OCI-LY1 (cell line): ENCODE measurements at regions not wholly inside any gene's neighbourhood (a gene's known extent, or its start where the extent isn't known, plus 50 kb on each side); places are given as distances from the start of the nearest gene placed in this dataset.

Experiments
- H2AFZ ChIP-seq: fragments of 200-600 bp; sonication (generic), shearing (Covaris generic); 2 replicates; pipeline ENCODE4 v1.6.0; 2014; ENCODE audit warnings: antibody characterized with exemption, mild to moderate bottlenecking, low read length
- H3F3A ChIP-seq: fragments of 200-600 bp; sonication (generic), shearing (Covaris generic); 2 replicates; pipeline ENCODE4 v1.6.0; 2014; ENCODE audit warnings: mild to moderate bottlenecking, antibody characterized with exemption, low read length, moderate library complexity; ENCODE audit not compliant: insufficient read depth
- H3K27ac ChIP-seq: fragments of 200-600 bp; sonication (generic); 2 replicates; pipeline ENCODE4 v1.5.1; 2014; ENCODE audit warnings: low read length, mixed run types, mild to moderate bottlenecking, low read depth; ENCODE audit not compliant: poor library complexity, severe bottlenecking
- H3K27me3 ChIP-seq: fragments of 200-600 bp; sonication (generic); 2 replicates; pipeline ENCODE4 v1.6.0; 2014; ENCODE audit warnings: antibody characterized with exemption, mild to moderate bottlenecking, low read length, moderate library complexity; ENCODE audit not compliant: insufficient read depth
- H3K36me3 ChIP-seq: fragments of 200-600 bp; sonication (generic); 2 replicates; pipeline ENCODE4 v1.6.1; 2014; ENCODE audit warnings: mild to moderate bottlenecking, antibody characterized with exemption, low read length, moderate library complexity, mixed read lengths; ENCODE audit not compliant: insufficient read depth
- H3K4me1 ChIP-seq: fragments of 200-600 bp; sonication (generic); 2 replicates; pipeline ENCODE4 v1.5.1; 2014; ENCODE audit warnings: mild to moderate bottlenecking, low read length, moderate library complexity; ENCODE audit not compliant: insufficient read depth, severe bottlenecking
- H3K4me2 ChIP-seq: fragments of 200-600 bp; sonication (generic), shearing (Covaris generic); 2 replicates; pipeline ENCODE4 v1.6.1; 2014; ENCODE audit warnings: low read length
- H3K4me3 ChIP-seq: fragments of 200-600 bp; sonication (generic); 2 replicates; pipeline ENCODE4 v1.5.1; 2014; ENCODE audit warnings: low read length, low read depth, mild to moderate bottlenecking, mixed read lengths; ENCODE audit not compliant: poor library complexity, severe bottlenecking
- H3K79me2 ChIP-seq: fragments of 200-600 bp; shearing (Covaris generic); 2 replicates; pipeline ENCODE4 v1.6.1; 2016; ENCODE audit warnings: mixed run types, low read length, mixed read lengths; ENCODE audit not compliant: insufficient read depth
- H3K9ac ChIP-seq: fragments of 200-600 bp; sonication (generic), shearing (Covaris generic); 2 replicates; pipeline ENCODE4 v1.6.1; 2014; ENCODE audit warnings: mild to moderate bottlenecking, low read length, mixed read lengths
- H3K9me2 ChIP-seq: fragments of 200-600 bp; sonication (generic), shearing (Covaris generic); 2 replicates; pipeline ENCODE4 v1.6.1; 2014; ENCODE audit warnings: low read depth, mild to moderate bottlenecking, low read length, mixed read lengths
- H3K9me3 ChIP-seq: fragments of 200-600 bp; shearing (Covaris generic); 2 replicates; pipeline ENCODE4 v1.6.1; 2014; ENCODE audit warnings: low read length, mixed read lengths
- H4K20me1 ChIP-seq: fragments of 200-600 bp; sonication (generic), shearing (Covaris generic); 2 replicates; pipeline ENCODE4 v1.6.0; 2016; ENCODE audit warnings: mild to moderate bottlenecking, low read length; ENCODE audit not compliant: insufficient read depth
- CTCF ChIP-seq: fragments of 200-600 bp; sonication (generic), shearing (Covaris generic); IDR thresholded peaks from 2 replicates; pipeline ENCODE4 v1.5.1; 2017; ENCODE audit warnings: mild to moderate bottlenecking, antibody characterized with exemption, low read length, moderate library complexity, mixed read lengths
- EZH2 ChIP-seq: fragments of 200-600 bp; sonication (generic), shearing (Covaris generic); IDR thresholded peaks from 2 replicates; pipeline ENCODE4 v1.8.0; 2017; ENCODE audit warnings: borderline replicate concordance, mixed run types, mild to moderate bottlenecking, antibody characterized with exemption, low read length, moderate library complexity, mixed read lengths

- no peak overlapping the region for H2AFZ ChIP-seq
- no peaks in the 10 kb centered on the region for H4K20me1 ChIP-seq
- H3K36me3 ChIP-seq, result no peaks in the 10 kb centered on the region
- no peak overlapping the region for H3K4me2 ChIP-seq
- no peaks in the 10 kb centered on the region for H3K79me2 ChIP-seq
- no peaks in the 10 kb centered on the region for H3K4me1 ChIP-seq
- no peak overlapping the region for H3K27ac ChIP-seq
- TF ChIP-seq CTCF, result no peak
- no peak for TF ChIP-seq EZH2
- H3F3A ChIP-seq, result no peaks in the 10 kb centered on the region
- H3K9ac ChIP-seq, result no peak overlapping the region
- no peaks in the 10 kb centered on the region for H3K9me3 ChIP-seq
- H3K4me3 ChIP-seq, result no peak overlapping the region
- no peaks in the 10 kb centered on the region for H3K27me3 ChIP-seq
- H3K9me2 ChIP-seq, result no peaks in the 10 kb centered on the region
Measured at GRCh38 chr12:114194956-114195355, 211.0 kb downstream of the TBX5 start.

DNA sequence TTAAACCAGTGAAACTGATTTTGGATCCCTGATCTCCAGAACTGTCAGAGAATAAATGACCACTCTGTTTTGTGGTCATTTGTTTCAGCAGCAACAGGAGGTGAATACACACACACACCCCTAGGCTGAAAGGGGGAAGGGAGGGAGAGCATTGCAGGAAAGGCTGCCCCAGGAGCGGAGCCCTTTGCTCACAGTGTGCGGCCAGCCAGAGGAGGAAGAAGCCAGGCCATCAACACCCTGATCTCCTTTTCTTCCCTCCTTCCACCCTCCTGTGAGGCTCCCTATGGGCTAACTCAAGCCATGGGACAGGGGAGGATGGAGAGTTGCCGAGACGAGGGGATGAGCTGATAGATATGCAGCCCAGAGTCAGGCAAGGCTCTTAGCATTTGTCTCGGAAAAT is 211.9 kb downstream of the TBX5 start:
- Histone ChIP-seq H3K9me3 (no peaks in the 10 kb centered on the region), H3F3A (no peaks in the 10 kb centered on the region), H3K9me2 (no peaks in the 10 kb centered on the region), H3K4me3 (no peak overlapping the region), H3K4me2 (no peak overlapping the region), H3K9ac (no peak overlapping the region), H3K79me2 (no peaks in the 10 kb centered on the region), H3K36me3 (no peaks in the 10 kb centered on the region), H4K20me1 (no peaks in the 10 kb centered on the region), H2AFZ (no peak overlapping the region), H3K27me3 (no peaks in the 10 kb centered on the region), H3K27ac (no peak overlapping the region), H3K4me1 (no peaks in the 10 kb centered on the region)
- TF ChIP-seq CTCF (no peak), EZH2 (no peak)

DNA sequence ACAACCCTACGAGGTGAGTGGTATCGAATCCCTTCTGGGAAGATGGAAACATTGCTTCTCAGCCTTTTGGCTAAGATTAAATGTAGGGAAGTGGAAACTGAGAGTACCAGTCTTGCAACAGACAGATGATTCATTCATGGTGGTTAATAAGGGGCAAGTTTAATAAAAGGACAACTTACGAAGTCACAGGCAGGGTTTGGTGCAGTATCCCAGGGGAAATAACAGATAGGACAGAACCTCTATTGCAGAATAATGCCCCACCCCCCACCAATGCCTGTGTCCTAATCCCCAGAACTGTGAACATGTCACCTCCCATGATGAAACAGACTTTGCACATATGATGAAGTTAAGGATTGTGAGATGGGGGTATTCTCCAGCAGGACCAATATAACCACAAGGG is 212.5 kb downstream of the TBX5 start:
- TF ChIP-seq EZH2 (no peak), CTCF (no peak)
- Histone ChIP-seq H3K9me2 (no peaks in the 10 kb centered on the region), H4K20me1 (no peaks in the 10 kb centered on the region), H3K27ac (no peak overlapping the region), H3F3A (no peaks in the 10 kb centered on the region), H3K4me3 (no peak overlapping the region), H2AFZ (no peak overlapping the region), H3K9ac (no peak overlapping the region), H3K4me1 (no peaks in the 10 kb centered on the region), H3K4me2 (no peak overlapping the region), H3K27me3 (no peaks in the 10 kb centered on the region), H3K9me3 (no peaks in the 10 kb centered on the region), H3K79me2 (no peaks in the 10 kb centered on the region), H3K36me3 (no peaks in the 10 kb centered on the region)
